NCI-H146 treated with DMSO at 0.1 percent for 48 hours (cell line): ENCODE measurements at regions not wholly inside any gene's neighbourhood (a gene's known extent, or its start where the extent isn't known, plus 50 kb on each side); places are given as distances from the start of the nearest gene placed in this dataset.

Source experiments
- DNase-seq: peaks from one replicate; lab custom pipeline; 2025; ENCODE audit not compliant: unreplicated experiment; lab: John Stamatoyannopoulos, UW

- DNase-seq: no peak
These were observed 1030.1 kb downstream of the FSTL5 start for GRCh38 chr4:161133586-161134276.

DNA sequence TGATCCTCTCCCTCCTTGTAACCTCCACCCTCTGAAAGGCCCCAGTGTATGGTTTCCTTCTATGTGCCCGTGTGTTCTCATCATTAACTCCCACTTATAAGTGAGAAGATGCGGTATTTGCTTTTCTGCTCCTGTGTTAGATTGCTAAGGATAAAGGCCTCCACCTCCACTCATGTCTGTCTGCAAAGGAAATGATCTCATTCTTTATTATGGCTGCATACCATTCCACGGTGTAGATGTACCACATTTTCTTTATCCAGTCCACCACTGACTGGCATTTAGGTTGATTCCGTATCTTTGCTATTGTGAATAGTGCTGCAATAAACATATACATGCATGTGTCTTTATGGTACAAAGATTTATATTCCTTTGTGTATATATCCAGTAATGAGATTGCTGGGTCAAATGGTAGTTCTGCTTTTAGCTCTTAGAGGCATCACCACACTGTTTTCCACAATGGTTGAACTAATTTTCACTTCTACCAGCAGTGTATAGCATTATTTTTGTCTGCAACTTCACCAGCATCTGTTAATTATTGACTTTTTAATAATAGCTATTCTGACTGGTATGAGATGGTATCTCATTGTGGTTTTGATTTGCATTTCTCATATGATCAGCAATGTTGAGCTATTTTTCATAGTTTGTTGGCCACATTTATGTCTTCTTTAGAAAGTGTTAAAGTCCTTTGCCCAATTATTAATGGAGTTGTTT is 1030.9 kb downstream of the FSTL5 start:
- no peak for DNase-seq

GRCh38 chr4:161121451-161121850 is 1042.3 kb downstream of the FSTL5 start:
- no peak for DNase-seq

DNA sequence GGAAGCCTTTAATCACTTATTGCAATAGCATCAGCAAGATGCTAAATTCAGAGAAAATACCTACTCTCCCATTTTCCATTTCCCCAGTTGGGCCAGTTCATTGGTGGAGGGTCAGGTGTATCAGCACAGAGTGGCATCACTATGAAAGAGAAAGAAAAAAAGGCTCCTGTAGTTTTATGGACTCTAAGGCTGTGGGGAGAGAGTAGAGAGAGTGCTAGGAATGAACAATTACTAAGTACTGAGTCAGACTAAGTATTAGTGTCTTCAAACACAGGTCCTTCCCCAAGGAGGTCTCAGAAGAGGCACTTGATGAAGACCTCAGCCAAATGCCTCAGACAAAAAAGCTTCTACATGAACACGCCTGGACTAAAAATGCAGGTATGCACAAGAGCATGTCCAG is 1061.9 kb downstream of the FSTL5 start:
- DNase-seq: no peak

DNA sequence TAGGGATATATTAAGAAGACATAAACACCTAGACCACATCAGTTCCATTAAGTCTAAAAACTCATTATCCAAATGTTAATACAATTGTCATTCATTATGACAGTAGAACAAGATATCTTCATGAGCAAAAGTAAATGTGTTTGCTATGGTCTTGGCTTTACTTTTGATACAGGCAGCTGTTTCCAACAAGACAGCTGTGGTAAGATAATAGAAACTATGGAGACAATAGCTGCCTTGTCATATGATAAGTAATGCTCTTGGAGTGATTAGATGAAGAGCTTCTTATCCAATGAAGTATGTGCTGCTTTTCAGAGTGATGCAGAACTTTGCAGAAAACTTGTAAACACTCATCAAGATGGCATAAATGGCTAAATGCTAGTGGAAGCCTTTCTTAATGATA is 1066.0 kb downstream of the FSTL5 start:
- no peak for DNase-seq

DNA sequence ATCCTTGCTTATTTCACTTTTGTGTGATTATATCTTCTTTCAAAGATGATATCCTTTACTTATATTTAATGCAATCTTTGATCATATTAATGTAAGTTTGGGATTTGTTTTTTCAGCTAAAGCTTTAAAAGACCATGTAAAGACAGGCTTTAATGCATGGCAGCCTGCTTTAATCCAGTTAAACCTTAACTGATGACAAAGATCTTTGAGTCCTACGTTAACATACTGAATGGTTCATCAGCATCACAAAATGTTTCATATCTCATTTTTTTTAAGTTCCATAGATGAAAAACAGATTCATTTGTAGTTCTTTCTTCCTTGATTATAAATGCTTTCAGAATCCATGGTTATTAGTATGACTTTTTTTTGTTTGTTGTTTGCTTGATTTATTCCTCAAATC is 1102.8 kb downstream of the FSTL5 start:
- no peak for DNase-seq
